ENCODE measurements at regions not wholly inside any gene's neighbourhood (a gene's known extent, or its start where the extent isn't known, plus 50 kb on each side); places are given as distances from the start of the nearest gene placed in this dataset.

- POLR2A ChIA-PET (ENCODE audit: low non-redundant PET): no interaction called here
- DNase-seq (ENCODE audit: low spot score): no peak
- CTCF ChIA-PET: interaction anchor here (0.6 kb wide), 2 partner anchors 10 to 20 kb away, joined by 3 read pairs; no protein-coding TSS in a partner anchor
- H3K27ac ChIP-seq: peak overlapping the region; percentile 96
- TF ChIP-seq CTCF (conservative IDR thresholded peaks at IDR 0.05; ENCODE audit: low read depth): no peak
Measured at GRCh38 chr2:43171789-43172188, 54.6 kb downstream of the ZFP36L2 start.

- ChIA-PET CTCF (interaction anchor here (0.6 kb wide), 1 partner anchor 60 kb away, joined by 3 read pairs; no protein-coding TSS in a partner anchor), POLR2A (ENCODE audit: low non-redundant PET) (no interaction called here)
- H3K27ac ChIP-seq: peak overlapping the region; percentile 96
- TF ChIP-seq CTCF (conservative IDR thresholded peaks at IDR 0.05; ENCODE audit: low read depth): no peak
- no peak for DNase-seq (ENCODE audit: low spot score)
Measured at GRCh38 chr2:43170405-43171105, 55.9 kb downstream of the ZFP36L2 start.

GRCh38 chr2:43169987-43170386 lies 56.4 kb downstream of the ZFP36L2 start:
- DNase-seq (ENCODE audit: low spot score): no peak
- POLR2A ChIA-PET (ENCODE audit: low non-redundant PET): no interaction called here
- CTCF ChIA-PET: interaction anchor here (0.6 to 1.1 kb wide), 2 partner anchors 60 to 342 kb away, joined by 3 read pairs; no protein-coding TSS in a partner anchor
- H3K27ac ChIP-seq: peak overlapping the region; percentile 96
- TF ChIP-seq CTCF (conservative IDR thresholded peaks at IDR 0.05; ENCODE audit: low read depth): no peak; the same call in 1 of the 2 replicates

GRCh38 chr2:43169099-43169945 lies 57.1 kb downstream of the ZFP36L2 start:
- peak overlapping the region; percentile 96 for H3K27ac ChIP-seq
- CTCF ChIA-PET: interaction anchor here (0.6 to 1.1 kb wide), 5 partner anchors 20 to 800 kb away, joined by 3 to 11 read pairs (median 3); no protein-coding TSS in a partner anchor
- POLR2A ChIA-PET (ENCODE audit: low non-redundant PET): interaction anchor here (0.7 to 1.3 kb wide), 3 partner anchors 11 to 90 kb away, joined by 3 to 6 read pairs (median 4); partner anchors contain the start of gene ZFP36L2
- DNase-seq (ENCODE audit: low spot score): peak; percentile 68
- TF ChIP-seq CTCF (conservative IDR thresholded peaks at IDR 0.05; ENCODE audit: low read depth): no peak

GRCh38 chr2:43168016-43168369 lies 58.4 kb downstream of the ZFP36L2 start:
- no peak for TF ChIP-seq CTCF (conservative IDR thresholded peaks at IDR 0.05; ENCODE audit: low read depth)
- H3K27ac ChIP-seq: peak overlapping the region; percentile 96
- no peak for DNase-seq (ENCODE audit: low spot score)
- ChIA-PET POLR2A (ENCODE audit: low non-redundant PET) (no interaction called here), CTCF (no interaction called here)

GRCh38 chr2:43165378-43166069 lies 60.9 kb downstream of the ZFP36L2 start:
- CTCF ChIA-PET: no interaction called here
- DNase-seq (ENCODE audit: low spot score): no peak
- TF ChIP-seq CTCF (conservative IDR thresholded peaks at IDR 0.05; ENCODE audit: low read depth): no peak
- POLR2A ChIA-PET (ENCODE audit: low non-redundant PET): interaction anchor here (0.6 kb wide), 1 partner anchor 61 kb away, joined by 7 read pairs; no protein-coding TSS in a partner anchor
- H3K27ac ChIP-seq: peak overlapping the region; percentile 47

Measured in RWPE1 (cell line).